ENCODE measurements at regions not wholly inside any gene's neighbourhood (a gene's known extent, or its start where the extent isn't known, plus 50 kb on each side); places are given as distances from the start of the nearest gene placed in this dataset.

DNA sequence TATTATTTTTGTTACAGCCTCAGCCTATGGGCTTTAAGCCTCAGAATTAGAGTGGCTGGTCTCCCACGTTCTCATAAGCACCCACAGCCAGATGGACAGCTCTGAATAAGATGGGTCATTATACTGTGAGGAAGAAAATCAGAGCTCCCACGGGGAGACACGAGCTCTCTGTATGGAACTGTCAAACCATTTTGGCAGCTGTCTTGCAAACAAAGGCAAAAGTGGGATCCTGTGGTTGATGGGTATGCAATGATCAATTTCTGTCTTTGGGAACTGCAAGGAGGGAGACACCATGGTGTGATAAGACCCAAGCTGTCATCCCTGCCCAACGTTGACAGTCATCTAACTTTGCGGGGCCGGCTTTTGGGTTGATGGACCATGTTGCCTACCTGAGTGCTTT is 614.3 kb downstream of the TYW1 start:
- no peak for DNase-seq
- Histone ChIP-seq H4K20me1 (ENCODE audit: low read length) (no peaks in the 10 kb centered on the region), H3K4me1 (ENCODE audit: insufficient read depth, low read length) (no peaks in the 10 kb centered on the region), H3K36me3 (ENCODE audit: low read depth, low read length) (no peaks in the 10 kb centered on the region), H3K4me2 (ENCODE audit: low read length) (no peak overlapping the region), H3F3A (ENCODE audit: low read length, unreplicated experiment) (no peaks in the 10 kb centered on the region), H3K9me3 (ENCODE audit: low read length) (no peaks in the 10 kb centered on the region), H3K4me3 (ENCODE audit: low read length) (no peak overlapping the region), H2AFZ (ENCODE audit: low read length) (no peak overlapping the region), H3K27me3 (ENCODE audit: low read length) (no peaks in the 10 kb centered on the region), H3K79me2 (ENCODE audit: low read length) (no peaks in the 10 kb centered on the region), H3K27ac (ENCODE audit: low read length) (no peak overlapping the region), H3K9ac (ENCODE audit: low read length) (no peak overlapping the region), H3K9me2 (replicated peaks; ENCODE audit: low read length) (no peaks in the 10 kb centered on the region)
- BruUV-seq (replicated peaks): no TSS peak
- ChIA-PET CTCF (interaction anchor here (0.6 kb wide), 1 partner anchor 27 kb away, joined by 5 read pairs; no protein-coding TSS in a partner anchor), POLR2A (ENCODE audit: unreplicated experiment) (no interaction called here)
- TF ChIP-seq, protein P1, sequence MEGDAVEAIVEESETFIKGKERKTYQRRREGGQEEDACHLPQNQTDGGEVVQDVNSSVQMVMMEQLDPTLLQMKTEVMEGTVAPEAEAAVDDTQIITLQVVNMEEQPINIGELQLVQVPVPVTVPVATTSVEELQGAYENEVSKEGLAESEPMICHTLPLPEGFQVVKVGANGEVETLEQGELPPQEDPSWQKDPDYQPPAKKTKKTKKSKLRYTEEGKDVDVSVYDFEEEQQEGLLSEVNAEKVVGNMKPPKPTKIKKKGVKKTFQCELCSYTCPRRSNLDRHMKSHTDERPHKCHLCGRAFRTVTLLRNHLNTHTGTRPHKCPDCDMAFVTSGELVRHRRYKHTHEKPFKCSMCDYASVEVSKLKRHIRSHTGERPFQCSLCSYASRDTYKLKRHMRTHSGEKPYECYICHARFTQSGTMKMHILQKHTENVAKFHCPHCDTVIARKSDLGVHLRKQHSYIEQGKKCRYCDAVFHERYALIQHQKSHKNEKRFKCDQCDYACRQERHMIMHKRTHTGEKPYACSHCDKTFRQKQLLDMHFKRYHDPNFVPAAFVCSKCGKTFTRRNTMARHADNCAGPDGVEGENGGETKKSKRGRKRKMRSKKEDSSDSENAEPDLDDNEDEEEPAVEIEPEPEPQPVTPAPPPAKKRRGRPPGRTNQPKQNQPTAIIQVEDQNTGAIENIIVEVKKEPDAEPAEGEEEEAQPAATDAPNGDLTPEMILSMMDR (conservative IDR thresholded peaks at IDR 0.05; ENCODE audit: low read depth, low read length): no peak
- TF ChIP-seq EZH2 (IDR thresholded peaks at IDR 0.05; ENCODE audit: low read length, unreplicated experiment): no peak
- TF ChIP-seq EZH2phosphoT487 (IDR thresholded peaks at IDR 0.05; ENCODE audit: borderline replicate concordance, low read length): no peak
- no peak for ATAC-seq
- intact Hi-C loops (cut with micrococcal nuclease): no loop called here

DNA sequence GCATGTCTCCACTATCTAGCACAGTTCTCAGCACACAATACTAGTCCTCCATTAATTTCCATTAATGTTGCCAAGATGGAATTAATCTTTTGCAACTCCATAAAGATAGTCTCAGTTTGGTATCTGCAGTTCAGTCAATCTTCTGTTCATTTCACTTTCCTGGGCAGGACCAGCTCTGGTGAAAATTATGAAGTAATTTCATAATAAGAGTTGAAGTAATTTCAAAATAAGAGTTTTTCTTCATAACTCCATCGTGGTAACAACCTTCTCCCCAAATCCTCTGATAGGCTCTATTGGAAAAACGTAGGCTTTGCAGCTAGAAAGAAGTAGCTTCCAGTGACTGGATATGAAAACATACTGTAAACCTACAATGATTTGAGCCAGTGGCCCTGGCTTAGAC is 618.2 kb downstream of the TYW1 start:
- no peak for DNase-seq
- ChIA-PET POLR2A (ENCODE audit: unreplicated experiment) (no interaction called here), CTCF (no interaction called here)

DNA sequence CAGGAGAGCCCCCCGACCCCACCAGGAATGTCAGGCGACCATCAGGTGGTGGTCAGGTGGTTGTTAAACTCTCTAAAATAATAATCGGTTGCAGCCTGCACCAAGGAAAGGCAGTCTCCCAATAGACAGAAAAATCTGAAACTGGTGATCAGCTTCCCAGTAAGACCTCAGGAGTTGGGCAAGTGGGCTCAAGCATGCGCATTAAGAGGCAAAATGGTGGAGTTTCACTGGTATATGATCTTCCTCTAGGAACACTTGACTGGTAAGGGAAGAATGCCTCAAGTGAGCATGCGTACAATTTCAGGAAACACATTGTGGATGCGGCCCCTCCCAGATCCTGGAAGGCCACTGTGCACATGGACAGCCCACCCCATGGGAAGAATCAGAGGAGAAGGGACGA is 619.9 kb downstream of the TYW1 start:
- no peaks in the 10 kb centered on the region for H3K79me2 ChIP-seq (ENCODE audit: low read length)
- no peaks in the 10 kb centered on the region for H3K4me1 ChIP-seq (ENCODE audit: insufficient read depth, low read length)
- BruUV-seq (replicated peaks): no TSS peak
- ATAC-seq (no peak), DNase-seq (no peak)
- ChIA-PET POLR2A (ENCODE audit: unreplicated experiment) (no interaction called here), CTCF (no interaction called here)
- no peaks in the 10 kb centered on the region for H4K20me1 ChIP-seq (ENCODE audit: low read length)
- H2AFZ ChIP-seq (ENCODE audit: low read length): no peak overlapping the region
- no peaks in the 10 kb centered on the region for H3K9me2 ChIP-seq (replicated peaks; ENCODE audit: low read length)
- H3K9ac ChIP-seq (ENCODE audit: low read length): no peak overlapping the region
- no peak for TF ChIP-seq EZH2phosphoT487 (IDR thresholded peaks at IDR 0.05; ENCODE audit: borderline replicate concordance, low read length)
- H3F3A ChIP-seq (ENCODE audit: low read length, unreplicated experiment): no peaks in the 10 kb centered on the region
- no peaks in the 10 kb centered on the region for H3K36me3 ChIP-seq (ENCODE audit: low read depth, low read length)
- no peaks in the 10 kb centered on the region for H3K9me3 ChIP-seq (ENCODE audit: low read length)
- no peak overlapping the region for H3K4me2 ChIP-seq (ENCODE audit: low read length)
- H3K27me3 ChIP-seq (ENCODE audit: low read length): peaks cover 23% of the 10 kb centered on the region
- no peak overlapping the region for H3K4me3 ChIP-seq (ENCODE audit: low read length)
- intact Hi-C loops (cut with micrococcal nuclease): no loop called here
- no peak overlapping the region for H3K27ac ChIP-seq (ENCODE audit: low read length)

More for the DNA sequence above, 618.2 kb downstream of the TYW1 start:
- H3K4me1 ChIP-seq (ENCODE audit: insufficient read depth, low read length): no peaks in the 10 kb centered on the region
- H3K9ac ChIP-seq (ENCODE audit: low read length): no peak overlapping the region
- no peaks in the 10 kb centered on the region for H3F3A ChIP-seq (ENCODE audit: low read length, unreplicated experiment)
- no peak overlapping the region for H3K4me2 ChIP-seq (ENCODE audit: low read length)
- no peaks in the 10 kb centered on the region for H3K79me2 ChIP-seq (ENCODE audit: low read length)
- peaks cover 15% of the 10 kb centered on the region for H3K27me3 ChIP-seq (ENCODE audit: low read length)
- no peak for ATAC-seq
- no peaks in the 10 kb centered on the region for H3K9me3 ChIP-seq (ENCODE audit: low read length)
- no peaks in the 10 kb centered on the region for H4K20me1 ChIP-seq (ENCODE audit: low read length)
- H3K36me3 ChIP-seq (ENCODE audit: low read depth, low read length): no peaks in the 10 kb centered on the region
- H3K9me2 ChIP-seq (replicated peaks; ENCODE audit: low read length): no peaks in the 10 kb centered on the region
- TF ChIP-seq, protein P1 (conservative IDR thresholded peaks at IDR 0.05; ENCODE audit: low read depth, low read length): no peak
- TF ChIP-seq EZH2 (IDR thresholded peaks at IDR 0.05; ENCODE audit: low read length, unreplicated experiment) (no peak), EZH2phosphoT487 (IDR thresholded peaks at IDR 0.05; ENCODE audit: borderline replicate concordance, low read length) (no peak)
- H3K27ac ChIP-seq (ENCODE audit: low read length): no peak overlapping the region
- no peak overlapping the region for H3K4me3 ChIP-seq (ENCODE audit: low read length)
- intact Hi-C loops (cut with micrococcal nuclease): no loop called here
- no TSS peak for BruUV-seq (replicated peaks)
- H2AFZ ChIP-seq (ENCODE audit: low read length): no peak overlapping the region
